Effector memory CD4-positive, alpha-beta T cell (primary cell): ENCODE measurements at regions not wholly inside any gene's neighbourhood (a gene's known extent, or its start where the extent isn't known, plus 50 kb on each side); places are given as distances from the start of the nearest gene placed in this dataset.
"Not testable (repeated sequence)": the region's sequence is repeated elsewhere in the genome, so short reads cannot be mapped to it uniquely, and the experiment has no call there.

Experiments
- DNase-seq, 3 donors: peaks; one replicate each; pipeline ENCODE4 v3.0.0-alpha.2; 2020
- H3K27ac ChIP-seq: 2 replicates; pipeline ENCODE4 v1.7.0; 2013; ENCODE audit warnings: mild to moderate bottlenecking, low read length, moderate library complexity; ENCODE audit not compliant: insufficient read depth, poor library complexity, severe bottlenecking
- H3K27me3 ChIP-seq: replicated peaks from 2 replicates; pipeline ENCODE4 v1.7.0; 2013; ENCODE audit warnings: mild to moderate bottlenecking, low read length; ENCODE audit not compliant: insufficient read depth, control insufficient read depth, poor library complexity, severe bottlenecking
- H3K36me3 ChIP-seq: 2 replicates; pipeline ENCODE4 v1.7.0; 2013; ENCODE audit warnings: mild to moderate bottlenecking, low read length, moderate library complexity; ENCODE audit not compliant: control insufficient read depth, insufficient read depth
- H3K4me1 ChIP-seq: 2 replicates; pipeline ENCODE4 v1.7.0; 2013; ENCODE audit warnings: low read length, mild to moderate bottlenecking; ENCODE audit not compliant: control insufficient read depth, insufficient read depth, poor library complexity, severe bottlenecking
- H3K4me3 ChIP-seq: 2 replicates; pipeline ENCODE4 v1.7.0; 2013; ENCODE audit warnings: low read length, low read depth, mild to moderate bottlenecking; ENCODE audit not compliant: insufficient read depth, poor library complexity, severe bottlenecking
- H3K9me3 ChIP-seq: 2 replicates; pipeline ENCODE4 v1.7.0; 2013; ENCODE audit warnings: mild to moderate bottlenecking, low read length, moderate library complexity; ENCODE audit not compliant: control insufficient read depth

DNA sequence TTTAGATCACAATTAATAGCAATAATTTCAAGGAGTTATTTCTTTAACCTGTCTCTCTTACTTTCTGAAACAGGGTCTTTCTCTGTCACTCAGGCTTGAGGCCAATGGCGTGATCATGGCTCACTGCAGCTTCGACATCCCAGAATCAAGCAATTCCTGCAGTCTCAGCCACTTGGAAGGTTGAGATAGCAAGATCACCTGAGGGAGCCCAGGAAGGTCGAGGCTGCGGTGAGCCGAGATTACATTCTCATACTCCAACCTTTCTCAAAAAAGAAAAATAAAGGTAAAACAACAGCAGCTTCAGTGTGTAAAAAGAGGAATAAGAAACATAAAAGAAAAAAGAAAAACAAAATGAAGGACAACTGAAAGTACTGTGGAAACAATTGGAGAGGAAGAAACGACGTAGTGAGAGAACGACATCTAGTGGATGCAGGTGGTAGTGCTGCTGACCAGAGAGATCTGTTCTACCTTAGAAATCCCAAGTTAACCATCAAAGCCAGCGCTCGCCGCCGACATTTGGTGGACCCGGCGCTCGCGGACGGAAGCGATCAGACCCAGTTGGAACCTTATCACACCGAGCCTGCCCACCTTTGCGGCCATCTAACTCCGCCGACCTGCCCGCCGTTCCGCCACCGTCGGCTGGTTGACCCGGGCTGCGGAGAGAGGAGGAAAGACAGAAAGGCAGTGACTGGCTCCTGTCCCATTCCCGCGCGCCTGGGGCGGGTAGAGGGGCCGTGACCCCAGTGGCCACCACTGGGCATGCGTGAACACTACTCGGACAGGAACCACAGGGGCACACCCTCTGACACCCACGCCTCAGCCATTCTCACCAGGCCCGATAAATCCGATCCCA lies 196.1 kb downstream of the ALG10 start:
- no peak overlapping the region for H3K27ac ChIP-seq
- H3K9me3 ChIP-seq = no peaks in the 10 kb centered on the region
- H3K36me3 ChIP-seq = no peaks in the 10 kb centered on the region
- peak overlapping the region; percentile 48 for H3K4me3 ChIP-seq
- no peaks in the 10 kb centered on the region for H3K4me1 ChIP-seq
- H3K27me3 ChIP-seq = no peaks in the 10 kb centered on the region
- peak; percentile 18 to 48 (median 32) for DNase-seq

DNA sequence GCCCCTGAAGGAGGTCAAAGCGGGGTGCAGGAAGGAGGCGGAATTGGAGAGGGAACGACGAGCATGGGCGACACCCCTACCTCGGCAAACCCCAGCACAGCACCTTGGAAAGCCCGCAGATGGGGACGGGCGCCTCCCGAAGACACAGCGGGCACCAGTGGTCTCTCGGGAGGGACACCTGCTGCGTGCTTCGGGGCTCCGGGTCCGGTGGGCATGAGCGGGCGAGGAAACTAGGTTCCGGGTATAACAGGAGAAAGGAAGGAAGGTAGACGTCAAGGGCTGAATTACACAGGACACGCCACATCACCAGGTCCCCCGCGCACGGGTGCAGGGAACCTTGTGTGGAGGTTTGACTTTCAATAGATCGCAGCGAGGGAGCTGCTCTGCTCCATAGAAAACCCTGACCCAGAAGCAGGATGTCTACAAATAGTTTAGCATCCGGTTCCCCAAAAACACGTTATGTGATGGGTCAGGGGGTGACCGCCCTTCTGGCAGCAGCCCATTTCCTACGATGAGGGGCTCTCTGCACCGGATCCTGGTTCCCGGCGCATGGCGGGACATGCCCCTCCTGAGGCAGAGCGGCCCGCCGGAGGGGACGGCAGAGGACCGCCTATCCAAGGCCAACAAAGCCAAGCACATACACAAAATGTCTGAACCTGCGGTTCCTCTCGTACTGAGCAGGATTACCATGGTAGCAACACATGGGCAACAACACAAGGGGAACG lies 196.9 kb downstream of the ALG10 start:
- H3K27me3 ChIP-seq = no peaks in the 10 kb centered on the region
- H3K36me3 ChIP-seq = no peaks in the 10 kb centered on the region
- H3K4me3 ChIP-seq = peak overlapping the region; percentile 48
- H3K27ac ChIP-seq = no peak overlapping the region
- no peaks in the 10 kb centered on the region for H3K9me3 ChIP-seq
- no peak for DNase-seq
- H3K4me1 ChIP-seq = no peaks in the 10 kb centered on the region

DNA sequence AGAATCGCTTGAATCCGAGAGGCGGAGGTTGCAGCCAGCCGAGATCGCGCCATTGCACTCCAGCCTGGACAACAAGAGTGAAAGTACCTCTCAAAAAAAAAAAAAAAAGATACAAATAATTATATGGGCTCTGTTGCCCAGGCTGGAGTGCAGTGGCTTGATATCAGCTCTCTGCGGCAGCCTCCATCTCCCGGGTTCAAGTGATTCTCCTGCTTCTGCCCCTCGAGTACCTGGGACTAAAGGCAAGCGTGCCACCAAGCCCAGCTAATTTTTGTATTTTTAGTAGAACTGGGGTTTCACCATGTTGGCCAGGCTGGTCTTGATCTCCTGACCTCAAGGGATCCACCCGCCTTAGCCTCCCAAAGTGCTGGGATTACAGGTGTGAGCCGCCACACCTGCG lies 197.8 kb downstream of the ALG10 start:
- H3K27ac ChIP-seq, H3K27me3 ChIP-seq, H3K4me1 ChIP-seq, H3K36me3 ChIP-seq, DNase-seq, H3K4me3 ChIP-seq, H3K9me3 ChIP-seq: not testable (repeated sequence)

DNA sequence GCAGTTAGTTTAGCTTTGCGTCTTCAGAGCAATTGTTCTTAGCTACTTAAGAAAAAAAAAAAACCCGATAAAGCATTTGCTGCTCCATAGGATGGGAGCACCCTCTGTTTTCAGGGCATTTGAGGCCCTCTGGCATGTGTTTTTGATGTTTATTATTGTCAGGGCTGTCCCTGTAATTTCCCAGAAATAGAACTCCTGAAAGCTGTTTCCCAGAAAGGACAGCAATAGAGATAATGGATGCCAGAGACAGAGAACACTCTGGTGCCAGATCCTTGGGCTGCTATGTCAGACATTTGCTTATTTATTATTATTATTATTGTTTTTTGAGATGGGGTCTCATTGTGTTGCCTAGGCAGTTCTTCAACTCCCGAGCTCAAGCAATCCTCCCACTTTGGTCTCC lies 201.3 kb downstream of the ALG10 start:
- Histone ChIP-seq H3K27me3 (no peaks in the 10 kb centered on the region), H3K4me3 (no peak overlapping the region), H3K9me3 (no peaks in the 10 kb centered on the region), H3K36me3 (no peaks in the 10 kb centered on the region), H3K4me1 (no peaks in the 10 kb centered on the region), H3K27ac (no peak overlapping the region)
- DNase-seq = no peak

DNA sequence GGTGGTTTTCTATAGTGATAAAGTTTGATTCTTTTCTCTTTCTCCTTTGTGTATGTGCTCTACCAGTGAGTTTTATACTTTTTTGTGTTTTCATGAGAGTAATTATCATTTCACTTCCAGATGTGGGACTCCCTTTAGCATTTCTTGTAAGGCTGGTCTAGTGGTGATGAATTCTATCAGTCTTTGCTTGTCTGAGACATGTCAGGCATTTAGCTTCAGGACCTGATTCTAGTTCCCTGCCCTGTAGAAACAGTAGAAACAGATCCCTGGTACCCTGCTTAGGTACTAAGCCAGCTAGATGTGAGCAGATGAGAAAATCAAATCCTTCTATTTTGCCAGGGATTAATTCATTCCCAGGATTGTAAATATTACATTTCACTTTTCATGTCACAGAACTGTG lies 203.7 kb downstream of the ALG10 start:
- not testable (repeated sequence) for H3K36me3 ChIP-seq, H3K9me3 ChIP-seq

DNA sequence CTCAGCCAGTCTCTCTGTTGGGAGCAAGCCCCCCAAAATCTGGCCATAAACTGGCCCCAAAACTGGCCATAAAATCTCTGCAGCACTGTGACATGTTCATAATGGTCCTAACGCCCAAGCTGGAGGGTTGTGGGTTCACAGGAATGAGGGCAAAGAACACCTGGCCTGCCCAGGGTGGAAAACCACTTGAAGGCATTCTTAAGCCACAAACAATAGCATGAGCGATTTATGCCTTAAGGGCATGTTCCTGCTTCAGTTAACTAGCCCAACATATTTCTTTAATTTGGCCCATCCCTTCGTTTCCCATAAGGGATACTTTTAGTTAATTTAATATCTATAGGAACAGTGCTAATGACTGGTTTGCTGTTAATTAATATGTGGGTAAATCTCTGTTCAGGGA lies 205.8 kb downstream of the ALG10 start:
- not testable (repeated sequence) for H3K27ac ChIP-seq, H3K9me3 ChIP-seq, H3K36me3 ChIP-seq, H3K4me1 ChIP-seq, DNase-seq, H3K27me3 ChIP-seq, H3K4me3 ChIP-seq

More for the DNA sequence above, 203.7 kb downstream of the ALG10 start:
- not testable (repeated sequence) for H3K27me3 ChIP-seq, H3K4me1 ChIP-seq, H3K27ac ChIP-seq, H3K4me3 ChIP-seq, DNase-seq

DNA sequence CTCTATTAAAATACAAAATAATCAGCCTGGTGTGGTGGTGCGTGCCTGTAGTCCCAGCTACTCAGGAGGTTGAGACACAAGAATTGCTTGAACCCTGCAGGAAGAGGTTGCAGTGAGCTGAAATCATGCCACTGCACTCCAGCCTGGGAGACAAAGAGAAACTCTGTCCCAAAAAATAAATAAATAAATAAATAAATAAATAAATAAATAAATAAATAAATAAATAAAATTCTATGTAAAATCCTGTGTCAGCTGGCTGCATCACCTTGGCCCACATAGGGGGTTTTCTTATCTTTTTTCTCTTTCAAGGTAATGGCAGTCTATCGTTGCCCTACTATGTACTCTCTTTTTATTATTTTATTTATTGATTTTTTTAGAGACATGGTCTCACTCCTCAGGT lies 206.7 kb downstream of the ALG10 start:
- not testable (repeated sequence) for H3K4me3 ChIP-seq, H3K27me3 ChIP-seq, DNase-seq, H3K4me1 ChIP-seq, H3K27ac ChIP-seq, H3K9me3 ChIP-seq, H3K36me3 ChIP-seq

DNA sequence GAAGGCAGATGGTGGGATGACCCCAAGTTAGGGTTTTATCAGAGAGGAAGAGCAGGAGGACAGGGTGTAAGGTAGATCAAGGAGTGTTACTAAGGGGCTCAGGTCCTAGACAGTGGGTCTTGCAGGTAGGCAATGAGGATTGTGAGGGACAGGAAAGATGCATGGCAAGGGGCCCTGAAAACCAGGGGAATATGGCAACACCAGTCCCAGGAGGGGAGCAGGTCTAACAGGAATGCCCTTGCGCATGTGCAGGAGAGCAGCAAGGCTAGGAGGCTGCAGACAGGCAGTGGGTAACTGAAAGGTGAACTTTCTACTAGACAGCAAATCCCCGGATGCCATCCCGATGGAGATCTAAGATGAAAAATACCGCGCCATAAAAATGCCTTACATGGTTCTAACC lies 211.3 kb downstream of the ALG10 start:
- H3K27ac ChIP-seq = no peak overlapping the region
- no peaks in the 10 kb centered on the region for H3K27me3 ChIP-seq
- H3K36me3 ChIP-seq = no peaks in the 10 kb centered on the region
- no peak overlapping the region for H3K4me3 ChIP-seq
- no peaks in the 10 kb centered on the region for H3K9me3 ChIP-seq
- H3K4me1 ChIP-seq = no peaks in the 10 kb centered on the region
- DNase-seq = no peak

DNA sequence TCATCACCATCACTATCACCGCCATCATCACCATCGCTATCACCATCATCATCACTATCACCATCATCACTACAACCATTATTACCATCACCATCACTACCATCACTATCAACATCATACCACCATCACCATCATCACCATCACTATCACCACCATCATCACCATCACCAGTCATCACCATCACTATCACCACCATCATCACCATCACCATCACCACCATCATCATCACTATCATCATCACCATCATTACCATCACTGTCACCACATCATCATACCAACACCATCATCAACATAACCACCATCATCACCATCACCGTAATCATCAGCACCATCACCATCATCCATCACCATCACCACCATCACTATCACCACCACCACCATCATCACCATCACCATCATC lies 213.8 kb downstream of the ALG10 start:
- no peaks in the 10 kb centered on the region for H3K4me1 ChIP-seq
- H3K36me3 ChIP-seq = no peaks in the 10 kb centered on the region
- no peak overlapping the region for H3K4me3 ChIP-seq
- H3K27me3 ChIP-seq = no peaks in the 10 kb centered on the region
- DNase-seq = no peak
- H3K27ac ChIP-seq = no peak overlapping the region
- no peaks in the 10 kb centered on the region for H3K9me3 ChIP-seq

DNA sequence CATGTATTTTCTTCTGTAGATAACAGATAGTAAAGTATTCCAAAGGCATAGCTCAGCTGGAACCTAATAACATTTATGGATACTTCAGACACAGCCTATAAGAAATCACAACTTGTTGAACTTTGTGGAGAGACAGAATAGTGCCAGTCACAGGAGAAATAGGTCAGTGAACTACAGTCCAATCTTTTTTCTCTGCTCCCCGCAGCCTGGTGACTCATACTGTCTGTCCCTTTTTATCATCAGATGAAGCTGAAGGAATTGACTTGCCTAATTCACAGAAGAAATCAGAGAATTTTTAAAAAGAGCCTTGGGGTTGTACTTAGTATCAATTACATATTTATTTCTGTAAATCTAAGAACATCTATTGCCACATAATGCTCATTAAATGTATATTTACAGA lies 222.3 kb downstream of the ALG10 start:
- Histone ChIP-seq H3K9me3 (no peaks in the 10 kb centered on the region), H3K27ac (no peak overlapping the region), H3K36me3 (no peaks in the 10 kb centered on the region), H3K4me3 (no peak overlapping the region), H3K27me3 (no peaks in the 10 kb centered on the region), H3K4me1 (no peaks in the 10 kb centered on the region)
- DNase-seq = no peak
